GM06990 (cell line): ENCODE measurements at regions not wholly inside any gene's neighbourhood (a gene's known extent, or its start where the extent isn't known, plus 50 kb on each side); places are given as distances from the start of the nearest gene placed in this dataset.
"Not testable (repeated sequence)": the region's sequence is repeated elsewhere in the genome, so short reads cannot be mapped to it uniquely, and the experiment has no call there.

ENCODE experiments used
- DNase-seq: peaks from one replicate; pipeline ENCODE4 v3.0.0-alpha.2; 2011; ENCODE audit not compliant: insufficient read length; ENCODE audit errors: extremely low read depth
- H3K27me3 ChIP-seq: replicated peaks from 2 replicates; pipeline ENCODE4 v1.6.0; 2011; ENCODE audit warnings: low read length; ENCODE audit not compliant: control insufficient read depth, insufficient read depth
- H3K36me3 ChIP-seq: 2 replicates; pipeline ENCODE4 v1.5.1; 2011; ENCODE audit warnings: low read length; ENCODE audit not compliant: control insufficient read depth, insufficient read depth
- H3K4me3 ChIP-seq: replicated peaks from 2 replicates; pipeline ENCODE4 v1.5.1; 2011; ENCODE audit warnings: low read depth, mild to moderate bottlenecking, control low read depth, low read length
- CTCF ChIP-seq: IDR thresholded peaks from 2 replicates; pipeline ENCODE4 v1.5.1; 2011; ENCODE audit warnings: low read length, control low read depth, mild to moderate bottlenecking, inconsistent platforms; ENCODE audit not compliant: insufficient read depth, poor library complexity, severe bottlenecking

GRCh38 chr13:90839061-90839460 is 508.4 kb upstream of the MIR17HG start:
- no peaks in the 10 kb centered on the region for H3K27me3 ChIP-seq

GRCh38 chr13:90846936-90847335 is 500.6 kb upstream of the MIR17HG start:
- H3K4me3 ChIP-seq: no peak overlapping the region
- no peak for DNase-seq
- no peaks in the 10 kb centered on the region for H3K27me3 ChIP-seq
- H3K36me3 ChIP-seq: no peaks in the 10 kb centered on the region
- no peak for TF ChIP-seq CTCF

More at GRCh38 chr13:90839061-90839460, 508.4 kb upstream of the MIR17HG start:
- TF ChIP-seq CTCF: no peak
- Histone ChIP-seq H3K36me3 (no peaks in the 10 kb centered on the region), H3K4me3 (no peak overlapping the region)
- DNase-seq: no peak

- not testable (repeated sequence) for H3K4me3 ChIP-seq, DNase-seq, H3K27me3 ChIP-seq, H3K36me3 ChIP-seq
Observed at GRCh38 chr13:90853666-90854065, 493.8 kb upstream of the MIR17HG start.

GRCh38 chr13:90857921-90858320 is 489.6 kb upstream of the MIR17HG start:
- no peak overlapping the region for H3K4me3 ChIP-seq
- H3K36me3 ChIP-seq: no peaks in the 10 kb centered on the region
- DNase-seq: no peak
- no peak for TF ChIP-seq CTCF
- no peaks in the 10 kb centered on the region for H3K27me3 ChIP-seq

GRCh38 chr13:90866006-90866405 is 481.5 kb upstream of the MIR17HG start:
- Histone ChIP-seq H3K27me3 (no peaks in the 10 kb centered on the region), H3K4me3 (no peak overlapping the region), H3K36me3 (no peaks in the 10 kb centered on the region)
- DNase-seq: no peak
- TF ChIP-seq CTCF: no peak

- Histone ChIP-seq H3K36me3 (no peaks in the 10 kb centered on the region), H3K27me3 (no peaks in the 10 kb centered on the region), H3K4me3 (no peak overlapping the region)
- peak; percentile 1 for DNase-seq
- peak; percentile 66 for TF ChIP-seq CTCF
Observed at GRCh38 chr13:90867336-90867683, 480.2 kb upstream of the MIR17HG start.
